Suppressor macrophage treated with lipopolysaccharide for 4 hours (primary cell): ENCODE measurements at regions not wholly inside any gene's neighbourhood (a gene's known extent, or its start where the extent isn't known, plus 50 kb on each side); places are given as distances from the start of the nearest gene placed in this dataset.

Experiments used
- DNase-seq: peaks from one replicate; pipeline ENCODE4 v3.0.0-alpha.2; 2020

- DNase-seq, result no peak
Measured at GRCh38 chr12:77392467-77393088, 327.2 kb upstream of the E2F7 start.

GRCh38 chr12:77388445-77389265, 323.3 kb upstream of the E2F7 start:
- DNase-seq, result no peak

- DNase-seq, result no peak
Measured at GRCh38 chr12:77387671-77388070, 322.3 kb upstream of the E2F7 start.

GRCh38 chr12:77387214-77387613, 321.8 kb upstream of the E2F7 start:
- DNase-seq, result no peak

DNA sequence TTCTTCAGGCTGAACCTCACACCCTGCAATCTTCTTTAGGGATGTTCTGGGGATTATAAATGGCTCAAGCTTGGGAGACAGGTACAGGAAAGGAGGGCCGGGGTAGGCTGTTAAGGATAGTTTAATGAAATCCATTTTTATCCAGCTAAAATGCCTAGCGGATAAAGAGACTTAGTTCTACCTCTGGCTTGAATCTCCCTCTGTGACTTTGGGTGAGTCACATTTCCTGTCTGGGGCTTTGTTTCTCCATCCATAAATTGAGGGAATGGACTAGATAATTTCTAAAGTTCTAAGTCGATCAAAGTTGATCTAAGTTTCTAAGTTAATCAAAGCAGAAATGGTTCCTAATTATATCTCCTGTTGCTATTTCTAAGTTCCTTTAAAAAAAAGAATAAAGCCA, 319.6 kb upstream of the E2F7 start:
- DNase-seq, result no peak

DNA sequence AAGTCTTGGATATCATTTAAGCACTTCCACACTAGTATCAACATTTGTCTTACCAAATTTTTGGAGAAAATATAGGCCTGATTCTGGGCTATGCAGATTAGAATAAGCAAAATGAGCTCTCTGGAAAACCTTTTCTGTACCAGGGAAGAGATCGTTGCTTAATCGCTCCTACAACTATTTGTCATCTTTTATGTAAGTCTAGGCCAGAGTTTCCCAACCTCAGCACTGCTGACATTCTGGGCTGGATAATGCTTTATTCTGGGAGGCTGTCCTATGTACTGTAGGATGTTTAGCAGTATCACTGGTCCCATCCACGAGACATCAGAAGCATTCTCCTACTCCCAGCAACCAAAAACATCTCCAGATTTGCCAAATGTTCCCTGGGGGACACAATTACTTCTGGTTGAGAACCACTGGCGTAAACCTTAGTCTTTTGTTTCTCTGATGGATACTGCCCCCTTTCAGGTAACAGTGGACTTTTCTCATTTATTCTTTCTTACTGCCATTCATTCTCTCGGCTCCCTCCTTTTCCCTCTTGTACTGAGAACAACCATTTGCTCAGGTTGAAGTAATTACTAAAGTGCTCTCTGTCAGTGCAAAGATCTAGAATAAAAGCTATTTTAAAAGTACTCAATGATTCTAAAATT, 316.9 kb upstream of the E2F7 start:
- peak; percentile 14 for DNase-seq

DNA sequence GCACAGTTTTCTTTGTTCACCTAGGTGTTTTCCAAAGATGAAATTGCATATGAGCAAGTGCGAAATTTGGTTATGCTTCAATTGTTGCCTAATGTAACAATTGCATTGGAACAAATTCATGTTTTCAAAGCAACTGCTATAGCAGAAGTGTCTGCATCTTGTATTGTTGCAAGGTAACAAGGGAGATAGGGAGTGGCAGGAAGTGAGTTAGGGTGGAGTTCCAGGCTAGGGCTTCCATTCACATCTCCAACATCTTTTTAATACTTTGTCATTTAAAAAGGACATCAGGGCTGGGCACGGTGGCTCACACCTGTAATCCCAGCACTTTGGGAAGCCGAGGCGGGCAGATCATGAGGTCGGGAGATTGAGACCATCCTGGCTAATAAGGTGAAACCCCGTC, 312.3 kb upstream of the E2F7 start:
- no peak for DNase-seq

GRCh38 chr12:77377116-77377515, 311.7 kb upstream of the E2F7 start:
- DNase-seq, result peak; percentile 1

GRCh38 chr12:77374673-77375072, 309.3 kb upstream of the E2F7 start:
- DNase-seq, result no peak

GRCh38 chr12:77372494-77372893, 307.1 kb upstream of the E2F7 start:
- DNase-seq, result no peak

DNA sequence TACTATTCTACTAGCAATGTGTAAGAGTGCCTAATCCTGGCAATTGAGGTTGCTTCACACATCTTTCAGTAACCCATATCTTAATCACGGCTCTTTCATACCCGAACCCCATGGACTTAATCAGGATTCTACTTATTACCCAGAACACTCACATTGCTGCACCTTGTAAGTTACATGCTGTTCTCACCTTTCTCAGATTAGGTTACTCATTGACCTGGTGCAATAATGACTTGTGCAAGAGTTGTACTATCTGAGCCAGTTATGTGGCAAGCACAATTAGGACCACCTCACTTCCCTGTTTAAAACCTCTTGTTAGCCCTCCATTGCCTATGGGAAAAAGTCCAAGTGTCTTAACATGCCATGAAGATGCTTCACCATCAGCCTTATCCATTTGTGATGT, 306.7 kb upstream of the E2F7 start:
- DNase-seq, result no peak

GRCh38 chr12:77368379-77368778, 303.0 kb upstream of the E2F7 start:
- no peak for DNase-seq

GRCh38 chr12:77366616-77367015, 301.2 kb upstream of the E2F7 start:
- no peak for DNase-seq

- DNase-seq, result no peak
Measured at GRCh38 chr12:77364400-77364799, 299.0 kb upstream of the E2F7 start.

DNA sequence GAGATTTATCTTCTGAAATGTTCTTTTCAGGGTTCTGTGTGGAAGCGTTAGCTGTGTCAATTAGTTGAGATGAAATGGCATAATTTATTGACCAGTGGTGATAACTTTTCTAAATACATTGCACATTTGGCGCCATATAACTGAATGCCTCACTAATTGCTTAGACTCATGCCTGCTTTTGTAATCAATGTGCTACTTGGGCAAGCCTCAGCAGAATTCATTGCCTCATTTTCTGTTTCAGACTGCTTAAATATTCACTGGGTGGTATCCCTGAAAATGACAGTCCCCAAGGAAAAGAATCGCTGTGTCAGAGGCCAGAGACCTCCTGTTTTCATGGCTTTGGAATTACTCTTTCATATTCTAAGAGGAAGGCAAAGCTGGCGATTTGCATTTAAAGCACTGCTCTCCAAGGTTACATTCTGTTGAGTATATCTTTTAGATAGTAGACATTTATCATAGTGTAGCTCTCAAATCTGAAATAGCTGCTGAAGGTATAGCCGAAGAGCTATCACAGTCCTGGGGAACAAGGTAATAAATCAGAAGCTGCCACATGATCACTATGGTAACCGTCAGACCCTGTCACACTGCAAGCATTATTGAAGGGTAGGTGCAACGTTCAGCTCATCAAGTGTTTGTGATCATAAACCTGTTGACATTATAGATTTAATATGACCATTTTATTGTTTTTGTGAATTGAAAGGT, 297.3 kb upstream of the E2F7 start:
- no peak for DNase-seq

DNA sequence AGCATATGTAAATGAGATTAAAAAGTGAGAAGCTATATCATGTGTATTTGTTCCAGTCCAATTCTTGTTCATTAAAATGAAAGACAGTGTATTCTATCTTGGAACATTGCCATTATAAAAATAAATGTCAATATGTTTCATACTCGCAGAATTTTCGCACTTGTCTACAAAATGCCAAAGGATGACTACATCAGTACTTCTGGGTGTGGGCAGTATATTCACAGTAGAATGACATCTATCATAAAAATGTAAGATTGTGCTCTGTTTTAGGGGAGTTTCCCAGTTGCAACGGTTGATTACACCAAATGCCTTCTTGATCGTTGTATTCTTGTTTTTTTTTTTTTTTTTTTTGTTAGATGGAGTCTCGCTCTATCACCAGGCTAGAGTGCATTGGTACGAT, 292.3 kb upstream of the E2F7 start:
- DNase-seq, result no peak

DNA sequence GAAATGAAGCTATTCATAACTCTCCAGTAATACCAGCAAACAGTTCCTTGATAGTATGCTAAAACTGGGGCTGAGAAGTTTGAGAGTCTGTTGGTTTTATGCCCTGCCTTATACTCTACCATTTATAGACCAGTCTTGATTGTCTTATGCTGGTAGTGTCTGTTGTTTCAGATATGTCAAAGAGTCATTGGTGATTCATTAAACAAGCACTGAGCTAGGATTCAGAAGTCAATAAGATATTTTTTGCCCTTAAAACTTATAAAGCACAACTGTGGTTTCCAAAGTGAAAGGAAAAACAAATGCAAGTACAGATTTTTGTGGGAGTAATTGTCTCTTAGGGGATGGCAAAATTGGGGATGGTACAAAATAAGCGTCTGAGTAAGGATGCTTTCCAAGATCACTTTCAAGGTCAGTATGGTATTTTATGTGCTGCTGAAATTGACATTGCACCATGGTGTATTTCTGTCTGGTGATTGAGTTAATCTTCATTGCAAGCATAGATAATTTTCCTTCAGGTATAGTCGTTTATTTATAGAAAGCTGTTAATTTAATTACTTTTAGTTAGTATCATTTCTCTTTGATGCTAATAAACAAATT, 289.5 kb upstream of the E2F7 start:
- no peak for DNase-seq

DNA sequence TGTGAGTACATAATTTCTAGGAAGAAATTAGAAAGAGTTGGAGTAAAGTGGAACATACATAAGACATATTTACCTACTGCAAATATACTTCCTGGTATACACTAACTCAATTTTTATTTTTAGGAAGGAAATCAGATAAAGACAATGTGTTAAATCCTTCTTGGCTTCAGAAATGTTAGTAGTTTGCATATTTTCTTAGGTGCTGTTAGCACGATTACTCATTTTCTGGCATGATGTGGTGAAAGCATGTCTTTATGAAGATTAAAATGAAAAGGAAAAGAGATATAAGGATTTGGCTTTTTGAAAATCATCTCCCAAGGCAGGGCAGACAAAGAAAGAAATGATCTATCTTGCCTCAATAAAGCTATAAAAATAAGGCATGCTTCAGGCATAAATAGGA, 287.6 kb upstream of the E2F7 start:
- no peak for DNase-seq

GRCh38 chr12:77351860-77352259, 286.5 kb upstream of the E2F7 start:
- DNase-seq, result no peak

- no peak for DNase-seq
Measured at GRCh38 chr12:77349689-77350370, 284.5 kb upstream of the E2F7 start.

DNA sequence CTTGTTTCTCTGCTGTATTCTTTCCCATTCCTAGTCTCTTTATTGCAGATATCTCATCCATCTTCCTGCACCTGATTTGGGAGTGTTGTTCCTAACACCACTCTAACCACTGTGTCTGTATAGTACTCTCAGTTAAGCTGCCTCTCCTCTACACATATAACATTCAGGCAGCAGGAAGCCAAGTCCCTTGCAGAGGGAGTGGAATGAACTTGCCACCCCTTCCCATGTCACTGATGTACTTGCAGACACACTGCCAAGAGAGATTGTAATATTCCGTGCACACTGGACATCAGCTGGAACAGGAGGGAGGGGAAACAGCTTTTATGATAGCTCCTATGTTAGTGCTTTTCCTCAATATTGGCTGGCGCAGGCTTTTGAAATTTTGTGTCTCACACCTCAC, 281.6 kb upstream of the E2F7 start:
- DNase-seq, result no peak

DNA sequence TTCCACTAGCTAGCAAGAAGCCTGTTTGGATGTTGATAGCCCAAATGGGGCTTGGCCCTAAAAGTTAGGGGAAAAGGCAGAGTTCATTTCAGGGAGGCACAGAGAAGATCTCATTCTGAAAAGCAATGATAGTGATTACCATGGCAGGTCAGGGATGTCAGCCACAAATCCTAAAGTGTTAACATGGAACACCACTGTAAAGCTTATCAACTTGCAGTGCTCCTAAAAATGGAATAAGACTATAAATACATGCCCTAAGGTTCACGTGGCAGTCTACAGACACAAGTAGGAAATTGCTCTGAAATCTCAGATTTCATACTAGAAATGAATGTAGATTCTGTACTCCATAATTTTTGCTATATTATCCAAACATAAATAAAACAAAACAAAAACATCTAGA, 280.0 kb upstream of the E2F7 start:
- DNase-seq, result no peak

- no peak for DNase-seq
Measured at GRCh38 chr12:77344651-77345050, 279.3 kb upstream of the E2F7 start.
